ENCODE measurements at regions not wholly inside any gene's neighbourhood (a gene's known extent, or its start where the extent isn't known, plus 50 kb on each side); places are given as distances from the start of the nearest gene placed in this dataset.

GRCh38 chr11:97854357-97854756 is 1166.4 kb upstream of the CNTN5 start:
- TF ChIP-seq EZH2phosphoT487 (IDR thresholded peaks at IDR 0.05; ENCODE audit: low read depth) = no peak
- TF ChIP-seq CTCF (IDR thresholded peaks at IDR 0.05; ENCODE audit: low read depth, low read length) = no peak
- no peaks in the 10 kb centered on the region for H4K20me1 ChIP-seq (ENCODE audit: insufficient read depth, low read length)
- no peak overlapping the region for H3K27ac ChIP-seq (ENCODE audit: low read length)
- H3K9ac ChIP-seq (ENCODE audit: low read length) = no peak overlapping the region
- H3K9me3 ChIP-seq (ENCODE audit: insufficient read depth, low read length) = no peaks in the 10 kb centered on the region
- no peak overlapping the region for H2AFZ ChIP-seq (ENCODE audit: low read depth, low read length)
- no peaks in the 10 kb centered on the region for H3K4me1 ChIP-seq (ENCODE audit: low read length)
- no peak overlapping the region for H3K4me2 ChIP-seq (ENCODE audit: low read length)
- no peaks in the 10 kb centered on the region for H3K79me2 ChIP-seq (ENCODE audit: low read length)
- H3K27me3 ChIP-seq (ENCODE audit: low read depth, low read length) = no peaks in the 10 kb centered on the region
- H3K4me3 ChIP-seq (ENCODE audit: low read length) = no peak overlapping the region
- no peaks in the 10 kb centered on the region for H3K36me3 ChIP-seq (replicated peaks; ENCODE audit: low read depth, low read length)

GRCh38 chr11:97854877-97855276 is 1165.9 kb upstream of the CNTN5 start:
- Histone ChIP-seq H3K27ac (ENCODE audit: low read length) (no peak overlapping the region), H3K36me3 (replicated peaks; ENCODE audit: low read depth, low read length) (no peaks in the 10 kb centered on the region), H3K27me3 (ENCODE audit: low read depth, low read length) (no peaks in the 10 kb centered on the region), H2AFZ (ENCODE audit: low read depth, low read length) (no peak overlapping the region), H3K4me3 (ENCODE audit: low read length) (no peak overlapping the region), H3K9me3 (ENCODE audit: insufficient read depth, low read length) (no peaks in the 10 kb centered on the region), H4K20me1 (ENCODE audit: insufficient read depth, low read length) (no peaks in the 10 kb centered on the region), H3K9ac (ENCODE audit: low read length) (no peak overlapping the region), H3K4me1 (ENCODE audit: low read length) (no peaks in the 10 kb centered on the region), H3K4me2 (ENCODE audit: low read length) (no peak overlapping the region), H3K79me2 (ENCODE audit: low read length) (no peaks in the 10 kb centered on the region)
- TF ChIP-seq CTCF (IDR thresholded peaks at IDR 0.05; ENCODE audit: low read depth, low read length) = no peak
- no peak for TF ChIP-seq EZH2phosphoT487 (IDR thresholded peaks at IDR 0.05; ENCODE audit: low read depth)

GRCh38 chr11:97856666-97857065 is 1164.1 kb upstream of the CNTN5 start:
- Histone ChIP-seq H3K4me3 (ENCODE audit: low read length) (no peak overlapping the region), H4K20me1 (ENCODE audit: insufficient read depth, low read length) (no peaks in the 10 kb centered on the region), H3K4me1 (ENCODE audit: low read length) (no peaks in the 10 kb centered on the region), H3K36me3 (replicated peaks; ENCODE audit: low read depth, low read length) (no peaks in the 10 kb centered on the region), H3K4me2 (ENCODE audit: low read length) (no peak overlapping the region), H3K79me2 (ENCODE audit: low read length) (no peaks in the 10 kb centered on the region), H3K27ac (ENCODE audit: low read length) (no peak overlapping the region), H2AFZ (ENCODE audit: low read depth, low read length) (no peak overlapping the region), H3K27me3 (ENCODE audit: low read depth, low read length) (no peaks in the 10 kb centered on the region), H3K9me3 (ENCODE audit: insufficient read depth, low read length) (no peaks in the 10 kb centered on the region), H3K9ac (ENCODE audit: low read length) (no peak overlapping the region)
- TF ChIP-seq CTCF (IDR thresholded peaks at IDR 0.05; ENCODE audit: low read depth, low read length) (no peak), EZH2phosphoT487 (IDR thresholded peaks at IDR 0.05; ENCODE audit: low read depth) (no peak)

- no peak for TF ChIP-seq EZH2phosphoT487 (IDR thresholded peaks at IDR 0.05; ENCODE audit: low read depth)
- TF ChIP-seq CTCF (IDR thresholded peaks at IDR 0.05; ENCODE audit: low read depth, low read length) = no peak
- H3K79me2 ChIP-seq (ENCODE audit: low read length) = no peaks in the 10 kb centered on the region
- H3K4me2 ChIP-seq (ENCODE audit: low read length) = no peak overlapping the region
- no peak overlapping the region for H2AFZ ChIP-seq (ENCODE audit: low read depth, low read length)
- no peaks in the 10 kb centered on the region for H3K9me3 ChIP-seq (ENCODE audit: insufficient read depth, low read length)
- no peak overlapping the region for H3K4me3 ChIP-seq (ENCODE audit: low read length)
- H4K20me1 ChIP-seq (ENCODE audit: insufficient read depth, low read length) = no peaks in the 10 kb centered on the region
- H3K4me1 ChIP-seq (ENCODE audit: low read length) = no peaks in the 10 kb centered on the region
- H3K27me3 ChIP-seq (ENCODE audit: low read depth, low read length) = no peaks in the 10 kb centered on the region
- no peaks in the 10 kb centered on the region for H3K36me3 ChIP-seq (replicated peaks; ENCODE audit: low read depth, low read length)
- H3K27ac ChIP-seq (ENCODE audit: low read length) = no peak overlapping the region
- no peak overlapping the region for H3K9ac ChIP-seq (ENCODE audit: low read length)
These were observed 1160.5 kb upstream of the CNTN5 start for GRCh38 chr11:97860237-97860636.

Data from OCI-LY3 (cell line).